HUES48 (cell line): ENCODE measurements at regions not wholly inside any gene's neighbourhood (a gene's known extent, or its start where the extent isn't known, plus 50 kb on each side); places are given as distances from the start of the nearest gene placed in this dataset.
"Not testable (repeated sequence)": the region's sequence is repeated elsewhere in the genome, so short reads cannot be mapped to it uniquely, and the experiment has no call there.

Experiments
- H3K27ac ChIP-seq: one replicate; pipeline ENCODE4 v1.7.0; 2013; ENCODE audit warnings: low read depth, low read length, inconsistent platforms
- H3K27me3 ChIP-seq: 2 replicates; pipeline ENCODE4 v1.6.1; 2013; ENCODE audit warnings: mild to moderate bottlenecking, low read length; ENCODE audit not compliant: control insufficient read depth, insufficient read depth
- H3K36me3 ChIP-seq: 2 replicates; pipeline ENCODE4 v1.6.1; 2013; ENCODE audit warnings: low read length; ENCODE audit not compliant: control insufficient read depth, insufficient read depth
- H3K4me1 ChIP-seq: 2 replicates; pipeline ENCODE4 v1.6.1; 2013; ENCODE audit warnings: mild to moderate bottlenecking, low read length; ENCODE audit not compliant: control insufficient read depth, insufficient read depth
- H3K4me3 ChIP-seq: 2 replicates; pipeline ENCODE4 v1.5.1; 2013; ENCODE audit warnings: mild to moderate bottlenecking, low read depth, low read length
- H3K9ac ChIP-seq: 2 replicates; pipeline ENCODE4 v1.6.1; 2013; ENCODE audit warnings: mild to moderate bottlenecking, low read depth, low read length, moderate library complexity
- H3K9me3 ChIP-seq: 2 replicates; pipeline ENCODE4 v1.6.1; 2013; ENCODE audit warnings: low read length; ENCODE audit not compliant: control insufficient read depth, insufficient read depth

DNA sequence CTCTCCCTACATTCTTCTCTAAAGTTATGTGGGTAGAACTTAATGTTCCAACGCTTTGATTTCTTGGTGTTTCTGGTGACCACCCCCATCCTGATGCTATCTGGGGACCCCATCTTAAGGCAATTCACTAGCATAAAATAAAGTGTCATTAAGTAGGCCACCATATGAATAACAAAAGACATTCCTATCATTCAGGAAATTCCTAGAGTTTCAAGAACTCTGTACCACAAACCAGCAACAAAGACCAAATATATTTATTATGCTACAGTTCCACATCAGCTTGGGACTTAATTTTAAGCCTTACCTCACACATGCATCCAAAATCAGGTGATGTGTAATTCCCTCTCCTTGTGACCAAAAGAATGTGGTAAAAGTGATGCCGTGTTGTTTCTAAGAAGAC is 254.6 kb upstream of the LRRC4C start:
- Histone ChIP-seq H3K36me3 (no peaks in the 10 kb centered on the region), H3K4me3 (peak overlapping the region; percentile 26; the same call in 1 of the 2 replicates), H3K27me3 (no peaks in the 10 kb centered on the region), H3K27ac (no peak overlapping the region), H3K9ac (no peak overlapping the region), H3K9me3 (no peaks in the 10 kb centered on the region; the same call in 1 of the 2 replicates), H3K4me1 (peaks cover 19% of the 10 kb centered on the region)

DNA sequence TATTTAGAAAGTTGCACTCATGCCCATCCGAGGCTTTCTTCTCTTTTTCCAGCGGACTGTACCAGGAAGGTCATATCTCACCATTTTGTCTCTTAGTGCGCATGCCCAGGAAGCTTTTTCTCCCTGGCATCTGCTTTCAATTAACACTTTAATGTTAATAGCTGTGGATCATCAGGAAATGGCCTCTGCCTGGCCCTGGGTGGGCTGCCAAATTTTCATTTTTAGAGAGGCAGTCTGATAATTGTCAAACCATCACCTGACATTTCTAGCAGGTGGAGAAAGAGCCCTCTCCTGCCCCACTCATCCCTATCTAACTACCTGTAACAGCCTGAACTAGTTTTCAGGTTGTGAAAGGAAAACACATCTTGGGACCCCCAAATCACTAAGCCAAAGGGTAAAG is 257.4 kb upstream of the LRRC4C start:
- H3K4me1 ChIP-seq, result peaks cover 34% of the 10 kb centered on the region
- H3K36me3 ChIP-seq, result no peaks in the 10 kb centered on the region
- no peak overlapping the region for H3K4me3 ChIP-seq
- no peaks in the 10 kb centered on the region; the same call in 1 of the 2 replicates for H3K9me3 ChIP-seq
- no peak overlapping the region for H3K27ac ChIP-seq
- no peak overlapping the region for H3K9ac ChIP-seq
- H3K27me3 ChIP-seq, result no peaks in the 10 kb centered on the region

DNA sequence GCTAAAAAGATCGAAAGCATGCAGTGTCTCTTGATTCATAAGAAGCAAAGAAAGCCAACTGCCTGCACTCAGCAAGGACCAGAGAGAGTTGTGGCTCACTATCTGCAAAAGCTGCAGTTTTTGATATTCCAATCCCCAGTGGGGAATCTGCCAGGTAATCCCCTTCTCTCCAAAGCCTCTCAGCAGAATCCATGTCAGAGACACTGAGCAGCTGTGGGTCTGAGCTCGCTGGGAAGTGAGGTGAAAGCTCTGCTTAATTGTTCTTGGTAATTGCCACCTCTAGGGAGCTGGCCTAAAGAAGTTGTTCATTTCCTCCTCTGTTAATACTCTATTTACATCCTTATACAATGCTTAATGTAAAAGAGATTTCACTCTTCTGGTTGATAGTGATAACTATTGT is 261.3 kb upstream of the LRRC4C start:
- Histone ChIP-seq H3K4me3 (no peak overlapping the region), H3K9ac (no peak overlapping the region), H3K9me3 (no peaks in the 10 kb centered on the region), H3K36me3 (no peaks in the 10 kb centered on the region), H3K27ac (peak overlapping the region; percentile 16), H3K27me3 (no peaks in the 10 kb centered on the region), H3K4me1 (peaks cover 15% of the 10 kb centered on the region)

DNA sequence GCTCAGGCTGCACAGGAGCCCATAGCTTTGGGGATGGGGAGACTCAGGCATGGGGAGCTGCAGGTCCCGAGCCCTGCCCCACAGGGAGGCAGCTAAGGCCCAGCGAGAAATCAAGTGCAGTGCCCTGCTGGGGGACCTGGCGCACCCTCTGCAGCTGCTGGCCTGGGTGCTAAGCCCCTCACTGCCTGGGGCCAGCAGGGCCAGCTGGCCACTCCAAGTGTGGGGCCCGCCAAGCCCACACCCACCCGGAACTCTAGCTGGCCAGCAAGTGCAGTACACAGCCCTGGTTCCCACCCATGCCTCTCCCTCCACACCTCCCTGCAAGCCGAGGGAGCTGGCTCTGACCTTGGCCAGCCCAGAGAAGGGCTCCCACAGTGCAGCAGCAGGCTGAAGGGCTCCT is 268.7 kb upstream of the LRRC4C start:
- H3K27ac ChIP-seq, H3K36me3 ChIP-seq, H3K4me1 ChIP-seq, H3K9me3 ChIP-seq, H3K9ac ChIP-seq, H3K4me3 ChIP-seq, H3K27me3 ChIP-seq: not testable (repeated sequence)

DNA sequence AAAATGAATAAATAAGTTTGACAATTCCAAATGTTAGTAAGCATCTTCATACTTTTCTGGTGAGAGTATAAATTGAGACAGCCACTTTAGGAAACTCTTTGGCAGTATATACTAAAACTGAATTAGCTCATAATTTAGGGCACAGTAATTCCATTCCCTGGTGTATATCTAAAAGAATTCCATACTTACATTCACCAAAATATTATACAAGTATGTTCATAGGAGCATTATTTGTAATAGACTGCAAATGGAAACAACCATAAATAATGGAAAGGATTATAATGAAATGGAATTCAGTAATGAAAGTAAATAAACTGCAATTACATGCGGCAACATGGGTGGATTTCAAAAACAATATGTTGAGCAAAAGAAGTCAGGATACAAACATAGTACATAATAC is 315.8 kb upstream of the LRRC4C start:
- H3K4me3 ChIP-seq, result no peak overlapping the region
- H3K27me3 ChIP-seq, result no peaks in the 10 kb centered on the region
- H3K9ac ChIP-seq, result no peak overlapping the region
- no peak overlapping the region for H3K27ac ChIP-seq
- no peaks in the 10 kb centered on the region for H3K36me3 ChIP-seq
- H3K9me3 ChIP-seq, result peaks cover 39% of the 10 kb centered on the region
- no peaks in the 10 kb centered on the region for H3K4me1 ChIP-seq

DNA sequence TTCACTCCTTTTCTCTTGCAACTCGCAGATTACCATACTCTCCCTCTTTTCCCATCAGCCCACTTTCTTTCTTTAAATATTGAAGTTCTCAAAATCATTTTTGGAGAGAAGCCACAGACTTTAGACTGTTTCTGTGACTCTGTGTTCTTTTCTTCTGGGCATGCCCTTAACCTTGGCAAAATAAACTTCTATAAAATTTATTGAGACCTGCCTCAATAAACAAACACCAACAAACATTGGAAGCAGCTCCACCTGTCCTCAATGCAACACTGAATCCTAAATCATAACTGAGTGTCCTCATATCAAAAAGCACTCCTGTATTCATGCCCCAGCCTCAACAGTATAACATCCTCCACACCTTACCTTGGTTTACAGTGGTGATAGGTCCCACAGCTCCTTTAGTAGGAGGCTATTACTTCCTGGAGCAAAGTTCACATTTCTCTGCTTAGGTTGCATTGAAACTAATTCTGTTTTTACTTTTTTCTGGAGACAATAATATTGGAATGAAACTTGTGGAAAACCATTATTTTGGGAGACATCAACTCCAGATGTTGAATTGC is 320.0 kb upstream of the LRRC4C start:
- Histone ChIP-seq H3K27ac (no peak overlapping the region), H3K9me3 (peaks cover 10% of the 10 kb centered on the region; the same call in 1 of the 2 replicates), H3K9ac (no peak overlapping the region), H3K27me3 (no peaks in the 10 kb centered on the region), H3K4me3 (no peak overlapping the region), H3K36me3 (no peaks in the 10 kb centered on the region), H3K4me1 (no peaks in the 10 kb centered on the region)

DNA sequence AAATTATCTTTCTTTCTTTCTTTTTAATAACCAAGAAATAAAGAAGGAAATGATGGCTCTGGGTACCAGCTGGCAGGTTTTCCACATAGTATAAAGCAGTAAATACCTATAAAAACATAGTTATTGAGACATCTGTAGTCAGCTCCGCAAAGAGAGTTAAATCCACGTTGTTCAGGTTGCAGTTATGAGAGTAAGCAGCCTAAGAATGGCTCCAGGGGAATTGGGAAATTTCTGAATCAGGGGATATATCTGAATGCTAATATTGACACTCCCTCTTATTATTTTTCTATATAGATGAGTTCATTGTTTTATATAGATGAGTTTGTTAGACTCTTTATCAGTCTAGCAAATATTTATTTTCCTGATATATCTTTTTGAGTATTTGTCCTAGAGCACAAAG is 322.0 kb upstream of the LRRC4C start:
- no peaks in the 10 kb centered on the region for H3K4me1 ChIP-seq
- no peaks in the 10 kb centered on the region for H3K27me3 ChIP-seq
- peaks cover 5% of the 10 kb centered on the region; the same call in 1 of the 2 replicates for H3K9me3 ChIP-seq
- no peak overlapping the region for H3K9ac ChIP-seq
- H3K36me3 ChIP-seq, result no peaks in the 10 kb centered on the region
- H3K4me3 ChIP-seq, result no peak overlapping the region
- no peak overlapping the region for H3K27ac ChIP-seq

DNA sequence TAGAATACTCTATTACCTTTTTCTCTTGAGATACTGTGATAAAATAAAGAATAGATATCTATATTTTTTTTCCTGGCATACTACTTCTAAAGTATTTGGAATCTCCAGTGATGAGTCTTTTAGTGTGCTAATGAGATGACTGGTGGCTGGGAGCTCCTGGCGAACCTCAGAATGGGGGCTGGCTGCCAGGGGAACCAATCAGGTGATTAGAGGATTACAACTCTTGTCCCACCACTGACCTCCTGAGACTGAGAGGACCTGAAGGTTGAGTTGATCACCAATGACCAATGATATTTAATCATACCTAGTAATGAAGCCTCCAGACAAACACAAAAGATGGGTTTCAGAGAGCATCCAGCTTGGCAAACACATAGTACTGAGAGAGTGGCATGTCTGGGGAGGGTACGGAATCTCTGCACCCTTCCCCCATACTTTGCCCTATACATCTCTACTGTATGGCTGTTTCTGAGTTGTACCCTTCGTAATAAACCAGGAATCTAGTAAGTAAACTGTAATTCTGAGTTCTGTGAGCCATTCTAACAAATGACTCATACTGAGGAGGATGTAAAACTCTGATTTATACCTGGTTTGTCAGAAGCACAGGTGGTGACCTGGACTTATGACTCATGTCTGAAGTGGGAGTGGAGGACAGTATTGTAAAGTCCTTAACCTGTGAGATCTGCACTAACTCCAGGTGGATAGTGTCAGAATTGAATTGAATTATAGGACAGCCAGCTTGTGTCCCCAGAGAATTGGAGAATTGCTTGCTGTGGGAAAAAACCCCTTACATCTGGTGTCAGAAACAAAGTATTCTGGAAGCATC is 325.3 kb upstream of the LRRC4C start:
- Histone ChIP-seq H3K4me3 (no peak overlapping the region), H3K27me3 (no peaks in the 10 kb centered on the region), H3K9me3 (peaks cover 5% of the 10 kb centered on the region; the same call in 1 of the 2 replicates), H3K27ac (no peak overlapping the region), H3K4me1 (no peaks in the 10 kb centered on the region), H3K36me3 (no peaks in the 10 kb centered on the region), H3K9ac (no peak overlapping the region)

DNA sequence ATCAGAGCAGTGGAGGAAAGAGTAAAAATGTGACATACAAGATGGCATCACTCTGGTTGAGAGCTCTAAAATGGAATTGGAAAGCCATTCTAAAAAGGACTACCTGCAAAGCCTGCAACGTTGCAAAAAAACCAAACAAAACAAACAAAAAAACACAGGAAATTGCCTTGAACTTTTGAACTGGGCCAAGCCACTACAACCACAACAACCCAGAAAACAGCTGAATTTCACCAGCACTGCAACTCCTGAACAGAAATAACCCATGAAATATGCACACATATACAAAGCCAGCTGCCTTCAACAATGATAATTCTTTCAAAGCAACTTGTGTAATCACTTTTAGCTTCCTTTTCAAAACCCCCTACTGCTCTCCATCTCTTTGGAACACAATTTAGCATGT is 326.6 kb upstream of the LRRC4C start:
- Histone ChIP-seq H3K36me3 (no peaks in the 10 kb centered on the region), H3K4me1 (no peaks in the 10 kb centered on the region), H3K27me3 (no peaks in the 10 kb centered on the region), H3K9ac (no peak overlapping the region), H3K27ac (no peak overlapping the region), H3K9me3 (peaks cover 8% of the 10 kb centered on the region; the same call in 1 of the 2 replicates), H3K4me3 (no peak overlapping the region)

DNA sequence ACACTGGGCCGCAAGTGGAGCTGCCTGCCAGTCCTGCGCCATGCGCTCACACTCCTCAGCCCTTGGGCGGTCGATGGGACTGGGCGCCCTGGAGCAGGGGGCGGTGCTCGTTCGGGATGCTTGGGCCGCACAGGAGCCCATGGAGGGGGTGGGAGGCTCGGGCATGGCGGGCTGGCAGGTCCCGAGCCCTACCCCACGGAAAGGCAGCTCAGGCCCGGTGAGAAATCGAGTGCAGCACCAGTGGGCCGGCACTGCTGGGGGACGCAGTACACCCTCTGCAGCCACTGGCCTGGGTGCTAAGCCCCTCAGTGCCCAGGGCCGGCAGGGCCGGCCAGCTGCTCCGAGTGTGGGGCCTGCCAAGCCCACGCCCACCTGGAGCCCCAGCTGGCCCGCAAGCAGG is 328.7 kb upstream of the LRRC4C start:
- Histone ChIP-seq H3K9me3 (peaks cover 8% of the 10 kb centered on the region; the same call in 1 of the 2 replicates), H3K9ac (no peak overlapping the region), H3K27ac (no peak overlapping the region), H3K4me3 (no peak overlapping the region), H3K4me1 (no peaks in the 10 kb centered on the region), H3K36me3 (no peaks in the 10 kb centered on the region), H3K27me3 (no peaks in the 10 kb centered on the region)

DNA sequence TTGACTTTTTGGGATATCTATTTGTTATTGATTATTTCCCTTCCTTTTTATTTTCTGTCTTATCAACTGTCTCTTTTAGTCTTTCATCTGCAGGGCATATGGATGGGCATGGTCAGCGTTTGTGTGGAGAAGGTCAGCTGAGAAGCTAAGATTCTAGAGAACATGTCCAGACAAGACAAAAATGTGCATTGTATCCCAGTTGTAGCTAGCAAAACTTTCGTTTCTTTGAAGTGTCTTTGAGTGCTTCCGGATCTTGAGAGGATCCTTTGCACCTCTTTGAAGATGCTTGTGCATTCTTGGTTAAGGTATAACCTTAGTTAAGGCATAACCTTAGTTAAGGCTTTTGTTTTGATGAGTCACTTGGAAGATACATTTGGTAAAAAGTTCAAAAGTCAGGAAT is 329.9 kb upstream of the LRRC4C start:
- Histone ChIP-seq H3K9ac (no peak overlapping the region), H3K27me3 (no peaks in the 10 kb centered on the region), H3K4me1 (no peaks in the 10 kb centered on the region), H3K27ac (no peak overlapping the region), H3K36me3 (no peaks in the 10 kb centered on the region), H3K4me3 (no peak overlapping the region), H3K9me3 (peaks cover 8% of the 10 kb centered on the region; the same call in 1 of the 2 replicates)
